Superior temporal gyrus (tissue), 1 donor: ENCODE measurements at regions not wholly inside any gene's neighbourhood (a gene's known extent, or its start where the extent isn't known, plus 50 kb on each side); places are given as distances from the start of the nearest gene placed in this dataset.
"Not testable (repeated sequence)": the region's sequence is repeated elsewhere in the genome, so short reads cannot be mapped to it uniquely, and the experiment has no call there.

Source experiments
- DNase-seq: peaks from one replicate; pipeline ENCODE4 v3.0.0-alpha.2; 2016; ENCODE audit errors: extremely low spot score

DNA sequence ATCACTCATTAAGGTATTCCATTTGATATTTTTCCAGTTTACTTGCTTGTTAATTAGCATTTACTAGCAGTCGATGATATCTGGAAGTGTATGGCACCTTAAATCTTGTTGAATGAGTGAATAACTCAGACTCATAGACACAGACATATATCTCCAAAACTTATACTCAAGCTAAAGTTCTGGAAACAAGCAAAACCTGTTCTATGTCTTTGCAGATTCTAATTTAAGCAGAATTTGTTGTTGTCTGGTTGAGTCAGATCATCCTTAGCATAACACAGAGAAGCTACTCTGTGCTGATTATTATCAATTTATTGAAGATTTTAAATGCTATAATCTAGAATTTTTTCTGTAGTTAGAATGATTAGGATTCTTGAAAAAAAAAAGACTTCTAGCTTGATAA is 296.2 kb downstream of the MDFIC start:
- DNase-seq: no peak

DNA sequence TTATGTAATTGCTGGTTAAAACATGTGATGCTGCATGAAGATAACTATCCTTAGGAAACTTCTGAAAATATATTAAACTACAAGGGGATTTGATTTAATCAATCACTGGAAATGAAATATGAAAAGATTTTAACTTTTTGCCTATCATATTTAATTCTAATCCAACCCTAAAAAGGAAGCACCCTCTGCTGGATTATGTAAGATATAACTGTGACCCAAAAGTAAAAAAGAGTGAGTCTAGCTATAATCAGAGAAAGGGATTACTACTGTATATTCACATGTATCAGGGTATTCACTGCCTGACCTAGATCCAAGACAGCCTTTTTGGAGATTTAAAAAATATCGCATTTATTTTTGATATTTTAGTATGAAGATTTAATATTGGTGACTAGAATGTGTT is 295.5 kb downstream of the MDFIC start:
- no peak for DNase-seq

DNA sequence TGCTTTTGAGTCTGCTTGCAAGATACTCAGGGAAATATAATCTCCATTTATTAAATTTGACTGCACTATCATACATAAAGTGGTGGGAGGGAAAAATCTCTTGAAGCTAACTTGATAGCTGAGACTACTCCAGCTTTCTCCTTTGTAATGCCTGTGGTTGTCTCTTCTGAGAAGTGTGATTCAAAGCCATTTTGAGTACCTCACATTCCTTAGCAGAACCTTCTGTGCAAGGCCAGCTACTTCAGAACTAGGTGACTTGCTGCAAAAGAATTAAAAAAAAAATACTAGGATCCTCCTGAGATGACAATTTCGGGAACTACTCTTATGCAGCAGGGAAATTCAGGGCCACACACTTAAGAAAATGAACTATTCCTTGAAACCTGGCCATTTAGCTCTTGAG is 294.8 kb downstream of the MDFIC start:
- no peak for DNase-seq

DNA sequence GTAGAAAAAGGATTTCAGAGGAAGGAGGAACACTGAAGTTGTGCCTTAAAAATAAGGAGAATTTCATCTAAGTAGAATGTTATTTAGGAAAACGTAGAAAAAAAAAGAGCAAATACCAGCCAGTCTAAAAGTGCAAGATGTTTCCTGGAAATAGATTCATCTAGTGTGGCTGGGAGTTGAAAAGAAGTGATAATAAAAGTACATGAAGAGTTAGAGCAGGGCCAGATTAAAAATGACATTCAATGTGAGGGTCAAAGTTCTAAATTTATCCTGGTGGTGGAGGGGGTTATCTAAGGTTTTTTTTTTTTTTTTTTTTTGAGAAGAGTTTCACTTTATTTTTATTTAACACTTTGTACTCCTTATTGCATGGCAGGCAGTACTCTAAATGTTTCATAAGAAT is 289.3 kb downstream of the MDFIC start:
- no peak for DNase-seq

DNA sequence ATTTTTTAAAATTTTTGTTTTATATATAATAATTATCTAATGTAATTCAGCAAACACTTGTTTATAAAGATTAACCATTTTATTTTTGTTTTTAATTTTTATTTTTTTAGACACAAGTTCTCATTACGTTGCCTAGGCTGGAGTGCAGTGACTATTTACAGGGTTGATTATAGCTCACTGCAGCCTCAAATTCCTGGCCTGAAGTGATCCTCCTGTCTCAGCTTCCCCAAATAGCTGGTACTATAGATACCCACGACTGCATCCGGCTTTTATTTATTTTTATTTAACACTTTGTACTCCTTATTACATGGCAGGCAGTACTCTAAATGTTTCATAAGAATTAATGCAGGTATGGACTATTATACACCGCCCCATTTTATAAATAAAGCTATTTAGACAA is 288.7 kb downstream of the MDFIC start:
- no peak for DNase-seq

DNA sequence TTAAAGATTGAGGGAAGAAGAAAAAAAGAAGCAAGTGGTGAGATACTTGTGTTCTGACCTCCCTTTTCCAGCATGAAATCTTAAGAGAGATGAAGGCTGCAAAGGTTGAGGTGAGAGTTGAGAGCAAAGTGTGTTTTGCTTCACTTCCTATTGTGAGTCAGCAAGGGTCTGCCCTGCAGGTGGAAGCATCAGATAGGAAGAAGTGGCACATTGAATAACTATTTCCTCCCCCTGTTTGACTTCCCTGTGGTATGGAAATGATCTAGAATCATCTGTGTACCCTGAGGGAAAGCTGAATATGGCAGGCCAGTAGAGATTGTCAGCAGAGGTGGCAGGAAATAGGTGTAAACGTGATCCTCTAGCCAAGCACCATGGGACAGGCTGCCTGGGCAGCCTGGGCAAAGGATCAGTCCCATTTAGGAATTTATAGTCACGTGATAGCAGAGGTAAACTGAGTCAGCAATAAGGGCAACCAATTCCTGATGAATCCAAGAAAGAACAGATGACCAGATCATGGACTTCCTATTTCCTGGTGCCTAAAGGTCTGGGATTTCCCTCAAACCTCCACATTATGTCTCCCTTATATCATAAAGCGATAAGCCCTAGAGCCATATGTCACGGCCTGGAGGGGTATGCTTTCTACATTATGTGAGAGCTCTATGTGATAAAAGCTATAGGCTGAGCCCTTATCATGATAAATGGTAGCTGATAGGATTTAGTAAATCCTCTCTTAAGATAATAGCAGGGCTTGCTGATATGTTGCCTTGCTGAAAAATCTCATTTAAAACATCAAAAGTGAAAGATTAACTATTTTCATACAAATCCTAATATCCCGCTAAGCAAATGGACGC is 287.0 kb downstream of the MDFIC start:
- DNase-seq: no peak

DNA sequence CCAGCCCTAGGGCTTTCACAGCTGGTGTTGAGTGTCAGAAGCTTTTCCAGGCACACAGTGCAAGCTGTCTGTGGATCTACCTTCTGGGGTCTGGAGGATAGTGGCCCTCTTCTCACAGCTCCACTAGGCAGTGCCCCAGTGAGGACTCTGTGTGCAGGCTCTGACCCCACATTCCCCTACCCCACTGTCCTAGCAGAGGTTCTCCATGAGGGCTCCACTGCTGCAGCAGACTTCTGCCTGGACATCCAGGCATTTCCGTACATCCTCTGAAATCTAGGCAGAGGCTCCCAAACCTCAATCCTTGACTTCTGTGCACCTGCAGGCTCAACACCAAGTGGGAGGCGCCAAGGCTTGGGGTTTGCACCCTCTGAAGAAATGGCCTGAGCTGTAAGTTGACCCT is 284.5 kb downstream of the MDFIC start:
- not testable (repeated sequence) for DNase-seq

DNA sequence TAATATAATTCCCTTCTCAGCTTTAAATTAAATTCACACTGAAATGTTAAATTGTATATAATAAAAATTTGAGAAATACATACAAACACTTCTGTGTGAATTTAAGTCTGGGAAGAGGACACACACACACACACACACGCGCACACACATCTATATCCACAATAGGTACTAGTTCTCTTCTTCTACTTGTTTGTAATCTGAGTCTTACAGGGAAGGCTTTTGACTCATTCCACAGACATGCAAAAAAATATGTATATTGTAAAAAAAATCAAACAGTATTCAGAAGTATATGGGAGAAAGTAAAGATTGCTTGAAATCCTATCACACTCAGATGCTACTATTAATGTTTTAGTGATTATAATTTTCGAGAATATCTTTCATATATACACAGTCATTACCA is 276.2 kb downstream of the MDFIC start:
- no peak for DNase-seq

DNA sequence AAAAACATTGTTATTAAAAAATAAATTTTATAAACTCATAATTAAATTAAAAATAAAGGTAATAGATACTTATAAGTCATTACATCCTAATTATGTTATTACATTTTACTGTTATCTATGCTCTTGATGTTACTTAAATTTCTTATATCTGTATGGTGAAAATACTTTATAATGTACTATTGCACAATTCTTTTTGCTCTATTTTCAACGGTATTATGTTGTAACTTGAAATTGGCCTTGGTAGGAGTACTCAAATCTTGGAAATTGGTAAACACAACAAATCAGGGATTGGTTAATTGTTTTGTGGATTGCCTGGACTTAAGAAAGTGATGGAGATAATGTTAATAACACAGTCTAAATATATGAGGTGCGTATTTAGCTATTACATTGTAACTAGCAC is 273.3 kb downstream of the MDFIC start:
- DNase-seq: no peak

DNA sequence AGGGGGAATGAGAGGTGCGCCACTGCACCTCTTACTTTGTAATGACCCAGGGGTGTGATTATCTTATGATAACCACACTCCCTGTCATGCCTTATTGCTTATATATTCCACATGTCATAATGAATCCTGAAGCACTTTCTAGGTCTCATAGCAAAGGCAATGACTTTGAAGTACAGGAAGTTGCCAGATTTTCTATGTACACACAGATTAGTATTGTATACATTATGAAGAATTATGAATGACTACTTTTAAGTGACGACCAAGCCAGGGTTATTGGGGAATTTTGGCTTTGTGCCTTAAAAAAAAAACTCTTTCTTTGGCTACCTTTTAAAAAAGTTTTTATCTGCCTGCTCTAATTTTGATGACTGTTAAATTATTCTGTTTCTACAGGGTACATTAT is 269.6 kb downstream of the MDFIC start:
- DNase-seq: no peak

DNA sequence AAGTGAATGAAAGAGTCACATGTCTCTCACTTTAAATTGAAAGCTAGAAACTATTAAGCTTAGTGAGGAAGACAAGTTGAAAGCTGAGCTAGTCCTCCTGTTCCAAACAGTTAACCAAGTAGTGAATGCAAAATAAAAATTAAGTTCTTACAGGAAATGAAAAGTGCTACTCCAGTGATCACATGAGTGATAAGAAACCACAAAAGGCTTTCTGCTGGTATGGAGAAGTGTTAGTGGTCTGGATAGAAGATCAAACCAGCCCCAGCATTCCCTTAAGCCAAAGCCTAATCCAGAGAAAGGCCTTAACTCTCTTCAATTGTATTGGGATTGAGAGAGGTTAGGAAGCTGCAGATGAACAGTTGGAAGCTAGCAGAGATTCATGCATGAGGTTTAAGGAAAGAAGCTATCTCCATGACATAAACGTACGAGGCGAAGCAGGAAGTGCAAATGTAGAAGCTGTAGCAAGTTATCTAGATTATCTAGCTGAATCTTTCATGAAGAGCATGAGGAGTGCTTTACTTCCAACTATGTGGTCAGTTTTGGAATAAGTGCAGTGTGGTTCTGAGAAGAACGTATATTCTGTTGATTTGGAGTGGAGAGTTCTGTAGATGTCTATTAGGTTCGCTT is 261.6 kb downstream of the MDFIC start:
- no peak for DNase-seq

DNA sequence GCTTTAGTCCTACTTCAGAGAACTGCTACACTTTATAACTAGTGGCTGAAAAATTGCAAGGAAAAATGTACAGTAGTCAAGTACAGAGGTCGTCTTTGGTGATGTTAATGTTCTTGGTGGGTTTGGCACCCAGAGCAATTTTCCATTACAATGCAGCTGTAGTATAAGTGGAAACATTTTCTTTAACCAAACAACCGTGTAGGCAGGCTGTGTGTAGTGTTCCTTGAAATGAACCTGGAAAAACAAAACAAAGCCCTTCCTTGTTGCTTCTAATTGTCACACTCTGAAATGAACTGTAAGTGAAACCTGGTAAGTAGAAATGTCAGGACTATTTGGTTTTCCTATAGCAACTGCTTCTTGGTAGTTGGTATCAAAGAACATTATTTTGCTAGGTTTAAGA is 256.9 kb downstream of the MDFIC start:
- DNase-seq: no peak

DNA sequence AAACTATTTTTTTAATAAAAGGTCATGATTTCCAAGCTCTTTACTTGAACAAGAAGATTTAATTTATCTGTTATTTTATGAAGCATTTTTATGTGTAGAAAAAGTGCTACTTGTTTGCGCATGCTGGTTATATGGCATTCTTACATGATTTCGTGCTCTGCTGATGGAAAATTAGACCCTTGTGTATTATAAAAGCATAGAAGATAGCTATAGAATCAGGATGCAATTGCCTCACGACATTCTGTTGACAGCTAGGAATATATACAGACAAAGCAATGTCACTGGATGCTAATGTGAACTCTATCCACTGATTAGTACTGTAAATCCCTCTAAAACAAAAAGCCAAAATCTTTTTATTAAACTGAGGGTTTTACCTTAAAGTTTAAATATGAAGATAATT is 255.9 kb downstream of the MDFIC start:
- DNase-seq: no peak

DNA sequence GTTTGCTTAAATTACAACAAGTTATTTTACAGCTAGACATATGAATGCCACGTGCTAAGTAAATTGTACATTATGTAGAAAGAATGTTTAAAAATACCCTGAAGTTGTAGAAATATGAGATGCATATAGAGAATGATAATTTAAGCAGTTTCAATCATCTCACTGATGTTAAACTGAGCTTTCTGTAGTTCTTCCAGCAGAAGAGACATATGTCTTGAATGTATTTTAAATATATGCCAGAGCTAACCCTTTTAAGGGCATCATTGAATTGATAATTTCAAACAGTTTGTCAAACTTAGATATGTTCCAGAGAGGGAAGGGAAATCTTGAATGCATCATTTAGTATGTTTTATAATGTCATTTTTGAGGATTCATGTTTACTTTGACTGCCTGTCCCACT is 255.2 kb downstream of the MDFIC start:
- no peak for DNase-seq

DNA sequence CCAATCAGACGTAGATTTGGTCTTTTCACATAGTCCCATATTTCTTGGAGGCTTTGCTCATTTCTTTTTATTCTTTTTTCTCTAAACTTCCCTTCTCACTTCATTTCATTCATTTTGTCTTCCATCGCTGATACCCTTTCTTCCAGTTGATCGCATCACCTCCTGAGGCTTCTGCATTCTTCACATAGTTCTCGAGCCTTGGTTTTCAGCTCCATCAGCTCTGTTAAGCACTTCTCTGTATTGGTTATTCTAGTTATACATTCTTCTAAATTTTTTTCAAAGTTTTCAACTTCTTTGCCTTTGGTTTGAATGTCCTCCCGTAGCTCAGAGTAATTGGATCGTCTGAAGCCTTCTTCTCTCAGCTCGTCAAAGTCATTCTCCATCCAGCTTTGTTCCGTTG is 250.5 kb downstream of the MDFIC start:
- not testable (repeated sequence) for DNase-seq

DNA sequence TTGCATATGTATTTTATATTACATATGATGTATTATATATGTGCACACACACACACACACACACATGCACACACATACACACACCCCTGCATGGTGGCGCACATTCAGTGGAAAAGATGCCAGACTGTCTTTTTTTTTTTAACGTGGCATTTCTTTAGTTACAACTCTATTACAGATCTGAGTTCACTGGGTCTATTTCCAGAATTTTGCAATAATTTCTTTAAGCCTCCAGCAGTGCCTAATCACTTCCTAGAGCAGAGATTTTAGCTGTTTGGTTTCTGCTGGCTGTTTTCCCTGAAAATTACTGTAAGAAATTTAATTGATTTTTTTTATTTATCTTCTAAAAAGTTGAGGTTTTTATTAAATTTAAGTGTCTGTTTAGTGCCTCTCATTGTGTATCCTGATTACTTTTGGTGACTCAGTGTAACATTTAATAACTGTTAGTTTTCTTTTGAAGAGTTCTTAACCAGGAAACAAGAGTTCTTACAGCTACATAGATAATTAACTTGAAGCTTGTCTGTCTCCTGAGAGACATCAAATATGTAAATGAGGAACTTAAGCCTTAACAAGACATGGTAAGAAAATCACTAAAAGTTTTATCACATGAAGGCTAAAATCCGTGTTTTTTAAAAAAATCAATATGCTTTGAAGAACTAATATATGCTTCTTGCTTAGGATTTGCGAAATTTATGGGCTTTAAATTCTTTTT is 232.0 kb downstream of the MDFIC start:
- DNase-seq: no peak

DNA sequence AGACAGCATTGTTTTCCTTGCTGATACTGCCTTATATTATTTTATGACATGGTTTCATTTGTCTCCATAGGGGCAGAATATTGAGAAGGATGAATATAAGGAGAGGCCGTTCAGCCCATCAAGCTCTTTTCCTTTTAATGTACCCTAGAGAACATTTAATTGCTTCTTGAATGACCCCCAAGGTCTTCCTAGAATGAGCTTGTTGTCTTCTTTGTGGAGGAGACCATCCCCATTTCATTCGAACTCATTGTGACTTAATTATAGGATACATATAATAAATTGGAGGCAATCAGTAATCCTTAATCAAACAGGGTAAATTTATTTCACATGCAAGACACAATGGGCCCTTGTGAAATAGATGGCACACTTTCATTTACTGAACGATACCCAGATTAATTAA is 231.3 kb downstream of the MDFIC start:
- no peak for DNase-seq

DNA sequence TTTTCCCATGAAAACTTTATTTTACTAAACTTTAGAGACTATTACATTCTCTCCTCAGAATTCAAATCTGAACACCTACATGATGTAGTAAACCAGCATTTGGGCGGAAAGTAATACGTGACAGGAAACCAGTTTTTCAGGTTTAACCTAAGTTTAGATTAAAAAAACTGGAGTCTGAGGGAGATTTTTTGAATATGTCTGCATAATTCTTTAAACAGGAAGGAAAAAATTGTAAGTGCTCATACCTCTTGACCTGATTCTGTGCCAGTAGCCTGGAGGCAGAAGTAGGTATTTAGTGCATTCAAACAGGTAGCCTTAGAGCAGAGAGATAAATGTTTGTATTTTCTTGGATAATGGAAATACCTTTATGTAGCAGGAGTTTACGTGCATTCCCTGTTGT is 224.3 kb downstream of the MDFIC start:
- no peak for DNase-seq

DNA sequence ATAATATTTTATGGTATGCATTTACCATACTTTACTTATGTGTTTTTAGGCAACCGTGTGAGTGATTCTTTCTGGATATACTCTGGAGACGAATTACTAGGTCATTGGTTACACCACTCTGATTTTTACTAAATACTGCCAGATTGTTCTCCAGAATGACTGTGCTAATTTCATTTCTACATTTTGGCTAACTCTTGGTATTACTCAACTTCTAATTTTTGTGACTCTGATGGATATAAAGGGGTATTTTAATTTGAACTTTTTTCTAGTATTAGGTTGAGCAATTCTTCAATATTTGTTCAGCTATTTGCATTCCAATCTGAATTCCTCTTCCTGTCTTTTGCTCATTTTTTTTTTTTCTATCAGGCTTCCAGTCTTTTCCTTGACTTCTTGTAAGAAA is 223.6 kb downstream of the MDFIC start:
- DNase-seq: no peak

DNA sequence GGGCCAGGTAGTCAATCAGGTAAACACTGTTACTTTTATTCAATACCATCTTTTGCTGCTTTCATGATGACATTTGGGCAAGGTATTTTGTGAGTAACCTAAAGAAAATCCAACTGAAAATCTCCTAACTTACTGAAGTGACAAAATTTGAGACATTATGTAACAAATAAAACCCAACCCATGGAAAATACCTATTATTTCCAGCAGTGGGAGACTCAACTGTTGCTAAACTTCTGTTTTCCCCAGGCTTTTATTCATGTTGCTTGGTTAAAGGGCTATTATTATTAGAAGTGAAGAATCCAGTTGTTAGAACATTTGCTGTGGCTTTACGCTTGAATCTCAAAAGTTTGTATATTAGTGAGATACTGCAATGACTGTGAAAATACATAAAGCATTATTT is 215.9 kb downstream of the MDFIC start:
- no peak for DNase-seq

DNA sequence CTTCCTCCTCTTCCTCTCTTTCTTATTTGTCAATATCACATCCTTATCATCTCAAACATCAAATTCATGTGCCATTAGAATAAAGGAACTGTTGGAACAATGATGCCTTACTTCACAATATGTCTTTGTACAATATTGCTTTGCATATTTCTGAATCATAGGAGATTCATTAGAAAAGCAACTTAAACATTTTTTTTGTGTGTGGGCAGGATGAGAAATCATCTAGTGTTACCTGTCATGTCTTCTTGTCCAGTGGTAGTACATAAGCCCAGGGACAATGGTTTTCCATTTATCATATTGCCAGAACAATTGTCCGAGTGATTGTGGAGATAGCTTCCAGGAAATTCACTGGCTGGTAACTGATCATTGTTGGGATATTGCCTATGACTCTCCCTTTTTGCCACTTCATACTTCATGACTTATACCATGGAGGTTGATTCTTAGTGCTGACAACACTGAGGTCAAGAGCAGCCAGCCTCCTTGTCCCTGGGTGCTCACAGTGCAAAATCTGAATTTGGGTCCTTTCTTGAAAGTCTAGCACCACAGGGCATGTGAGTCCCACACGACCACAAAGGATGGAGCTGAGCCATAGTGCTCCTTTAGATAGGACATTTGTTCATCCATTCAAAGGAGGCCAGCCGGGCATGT is 215.0 kb downstream of the MDFIC start:
- DNase-seq: no peak

DNA sequence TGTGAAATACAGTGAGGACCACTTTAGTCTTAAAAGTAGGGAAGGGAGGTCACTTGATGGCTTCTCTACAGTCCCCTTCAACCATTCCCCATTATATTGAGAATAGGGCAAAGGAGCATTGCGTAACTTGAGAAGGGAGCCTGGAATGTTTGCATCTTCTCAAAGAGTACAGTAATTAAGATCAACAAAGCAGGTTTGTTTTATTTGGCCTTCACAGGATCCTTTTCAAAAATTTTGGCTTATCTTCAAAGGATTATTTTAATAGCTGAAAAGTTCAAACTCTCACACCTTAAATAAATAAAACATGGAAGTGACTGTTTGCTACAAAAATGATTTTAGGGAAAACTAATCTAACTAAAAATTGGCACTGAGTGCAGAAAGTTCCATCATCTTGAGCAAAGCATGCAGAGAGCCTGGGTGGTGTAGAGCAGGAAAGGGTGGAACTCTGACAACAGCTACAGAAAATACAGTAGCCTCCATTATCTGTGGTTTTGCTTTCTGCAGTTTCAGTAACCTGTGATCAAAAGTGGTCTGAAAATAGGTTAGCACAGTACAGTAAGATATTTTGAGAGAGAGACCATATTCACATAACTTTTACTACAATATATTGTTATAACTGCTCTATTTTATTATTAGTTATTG is 214.0 kb downstream of the MDFIC start:
- no peak for DNase-seq
